ENCODE measurements at regions not wholly inside any gene's neighbourhood (a gene's known extent, or its start where the extent isn't known, plus 50 kb on each side); places are given as distances from the start of the nearest gene placed in this dataset.

DNA sequence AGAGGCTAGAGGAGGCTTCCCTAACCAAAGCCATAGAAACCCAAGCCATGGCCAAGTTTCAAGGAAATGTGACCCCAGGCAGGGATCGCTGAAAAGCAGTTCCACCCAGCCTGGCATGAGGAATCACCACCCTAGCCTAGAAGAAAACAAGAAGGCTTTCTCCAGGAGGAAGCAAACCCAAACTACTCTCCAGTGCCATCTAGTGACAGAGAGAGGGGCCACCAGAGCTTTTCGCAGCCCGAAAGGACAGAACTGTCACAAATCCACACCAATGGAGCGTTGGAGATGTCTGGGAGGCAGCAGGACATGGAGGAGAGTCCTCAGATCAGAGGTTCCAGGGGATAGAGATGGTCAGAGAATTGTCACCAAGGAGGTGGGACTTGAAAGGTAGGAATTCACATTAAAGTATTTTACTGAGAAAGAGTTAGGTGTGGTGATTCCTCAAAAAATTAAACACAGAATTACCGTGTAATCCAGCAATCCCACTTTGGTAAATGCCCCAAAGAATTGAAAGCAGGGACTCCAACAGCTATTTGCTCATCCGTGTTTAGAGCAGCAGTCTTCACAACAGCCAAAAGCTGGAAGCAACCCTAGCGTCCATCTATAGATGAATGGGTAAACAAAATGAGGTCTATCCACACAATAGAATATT lies 67.3 kb upstream of the NUP50 start:
- DNase-seq (ENCODE audit: low read depth): peak; percentile 17

DNA sequence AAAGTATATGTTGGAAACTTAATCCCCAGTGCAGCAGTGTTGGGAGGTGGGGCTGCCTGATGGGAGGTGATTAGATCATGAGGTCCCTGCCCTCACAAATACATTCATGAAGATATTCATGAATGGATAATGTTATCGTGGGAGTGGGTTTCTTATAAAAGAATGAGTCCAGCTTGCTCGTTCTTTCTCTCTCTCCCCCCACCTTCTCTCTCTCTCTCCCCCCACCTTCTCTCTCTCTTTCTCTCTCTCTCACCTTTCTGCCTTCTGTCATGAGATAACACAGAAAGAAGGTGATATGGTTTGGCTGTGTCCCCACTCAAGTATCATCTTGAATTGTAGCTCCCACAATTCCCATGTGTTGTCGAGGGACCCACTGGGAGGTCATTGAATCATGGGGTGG lies 66.7 kb upstream of the NUP50 start:
- no peak for DNase-seq (ENCODE audit: low read depth)

DNA sequence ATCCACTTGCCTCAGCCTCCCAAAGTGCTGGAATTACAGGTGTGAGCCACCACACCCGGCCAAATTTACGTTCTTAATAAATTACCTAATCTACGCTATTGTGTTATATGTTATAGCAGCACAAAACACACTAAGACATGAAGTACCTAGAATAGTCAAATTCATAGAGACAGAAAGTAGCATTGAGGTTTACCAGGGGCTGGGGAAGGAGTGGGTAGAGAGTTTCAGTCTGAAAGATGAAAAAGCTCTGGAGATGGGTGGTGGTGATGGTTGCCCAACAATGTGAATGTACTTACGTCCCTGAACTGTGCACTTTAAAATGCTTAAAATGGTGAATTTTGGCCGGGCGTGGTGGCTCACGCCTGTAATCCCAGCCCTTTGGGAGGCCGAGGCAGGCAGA lies 65.7 kb upstream of the NUP50 start:
- no peak for DNase-seq (ENCODE audit: low read depth)

DNA sequence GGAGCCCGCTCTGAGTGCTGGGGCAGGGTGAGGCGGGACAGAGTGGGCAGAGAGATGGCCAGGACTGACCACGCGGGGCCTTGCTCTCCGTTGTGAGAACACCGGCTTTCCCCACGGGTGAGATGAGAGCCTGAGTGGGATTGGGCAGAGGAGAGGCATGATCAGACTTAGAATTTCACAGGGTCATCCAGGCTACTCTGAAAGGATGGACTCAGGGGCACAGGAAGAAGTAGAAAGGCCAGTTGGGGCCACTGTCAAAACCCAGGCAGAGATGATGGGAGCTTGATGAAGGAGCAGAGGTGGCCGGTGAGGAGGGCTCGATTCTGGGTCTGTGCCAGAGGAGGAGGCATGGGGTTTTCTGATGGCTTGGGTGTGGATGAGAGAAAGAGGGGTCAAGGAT lies 63.8 kb upstream of the NUP50 start:
- no peak for DNase-seq (ENCODE audit: low read depth)

DNA sequence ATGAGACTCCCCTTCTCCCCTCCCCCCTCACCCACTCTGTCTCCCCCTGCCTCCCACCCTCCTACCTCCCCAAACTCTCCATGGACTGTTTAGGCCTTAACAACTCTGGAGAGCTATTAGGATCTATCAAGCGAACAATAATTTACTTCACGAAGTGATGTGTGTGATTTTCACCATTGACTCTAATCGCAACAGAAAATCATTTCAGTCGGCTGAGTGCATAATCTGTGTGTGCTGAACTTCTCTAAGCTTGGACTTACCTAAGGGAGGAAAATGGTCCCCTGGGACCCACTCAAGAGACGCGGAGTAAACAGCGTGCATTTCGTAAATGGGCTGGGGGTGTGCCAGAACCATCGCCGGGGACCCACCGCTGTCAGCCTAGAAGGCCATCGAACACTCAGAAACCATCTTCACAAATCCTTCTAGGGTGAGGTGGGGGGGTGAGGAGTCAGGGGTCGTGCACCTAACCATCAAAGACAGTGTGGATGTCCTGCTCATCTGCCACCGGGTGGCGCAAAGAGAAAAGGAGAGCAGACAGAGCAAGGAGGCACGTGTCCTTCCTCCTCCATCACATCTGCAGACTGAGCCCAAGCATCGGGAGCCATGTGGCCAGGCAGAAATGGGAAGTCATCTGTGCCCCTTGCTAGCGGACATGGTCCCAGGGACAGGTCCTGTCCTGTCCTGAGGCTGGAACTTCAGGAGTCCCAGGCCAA lies 62.1 kb upstream of the NUP50 start:
- no peak for DNase-seq (ENCODE audit: low read depth)

DNA sequence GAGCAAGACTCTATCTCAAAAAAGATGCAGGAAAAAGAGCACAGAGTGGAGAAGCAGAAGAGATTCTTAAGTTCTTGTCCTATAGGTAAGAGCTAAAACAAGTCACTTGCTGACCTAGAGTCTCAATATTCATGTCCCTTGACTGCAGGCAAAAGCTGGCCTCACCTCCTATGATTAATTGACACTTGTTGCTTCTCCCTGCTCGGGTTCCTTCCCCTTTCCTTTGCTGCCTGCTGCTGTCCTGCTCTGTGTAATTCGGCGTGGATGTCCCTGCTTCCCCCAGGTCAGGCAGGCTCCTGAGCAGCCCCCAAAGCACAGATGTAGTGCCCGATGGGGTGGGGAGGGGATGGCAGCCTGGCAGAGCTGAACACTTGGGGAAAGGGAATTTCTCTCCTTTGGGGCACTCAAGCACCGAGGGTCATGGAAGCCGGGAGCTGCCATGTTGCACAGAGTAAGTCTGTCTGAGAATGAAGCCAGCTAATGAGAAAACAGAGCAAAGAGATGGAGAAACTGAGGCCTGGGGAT lies 60.8 kb upstream of the NUP50 start:
- DNase-seq (ENCODE audit: low read depth): no peak

DNA sequence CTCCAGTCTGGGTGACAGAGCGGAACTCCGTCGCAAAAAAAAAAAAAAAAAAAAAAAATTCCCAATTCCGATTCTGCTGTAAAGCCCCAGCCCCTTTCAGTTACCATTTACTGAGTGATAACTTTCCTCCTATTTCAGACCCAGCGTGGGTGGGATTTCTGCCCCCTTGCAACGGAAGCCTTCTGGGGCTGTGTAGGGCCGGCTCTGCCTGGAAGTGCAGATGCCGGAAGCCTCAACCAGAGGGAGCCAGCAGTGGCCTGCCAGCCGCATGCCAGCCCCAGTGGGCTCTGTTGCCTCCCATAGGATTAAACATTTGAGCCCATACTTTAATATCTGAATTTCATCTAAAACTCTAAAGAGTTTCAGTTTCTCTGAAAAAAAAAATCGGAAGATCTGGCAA lies 60.0 kb upstream of the NUP50 start:
- no peak for DNase-seq (ENCODE audit: low read depth)

DNA sequence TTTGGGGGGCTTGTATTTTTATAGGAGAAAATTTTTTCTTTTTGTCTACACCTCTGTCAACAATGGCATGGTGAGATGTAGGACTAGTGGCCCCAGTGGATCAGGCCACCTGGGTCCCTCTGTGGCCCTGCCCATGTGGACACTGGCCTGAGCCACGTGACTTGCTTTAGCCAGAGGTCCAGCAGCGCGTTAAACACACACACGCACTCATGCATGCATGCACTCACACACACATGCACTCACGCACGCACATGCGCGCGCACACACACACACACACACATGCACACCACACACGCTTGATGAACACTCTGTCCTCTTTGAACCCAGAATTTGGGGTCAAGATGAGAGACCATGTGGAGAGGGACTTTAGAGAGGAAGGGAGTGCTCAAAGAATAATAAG lies 59.4 kb upstream of the NUP50 start:
- no peak for DNase-seq (ENCODE audit: low read depth)

DNA sequence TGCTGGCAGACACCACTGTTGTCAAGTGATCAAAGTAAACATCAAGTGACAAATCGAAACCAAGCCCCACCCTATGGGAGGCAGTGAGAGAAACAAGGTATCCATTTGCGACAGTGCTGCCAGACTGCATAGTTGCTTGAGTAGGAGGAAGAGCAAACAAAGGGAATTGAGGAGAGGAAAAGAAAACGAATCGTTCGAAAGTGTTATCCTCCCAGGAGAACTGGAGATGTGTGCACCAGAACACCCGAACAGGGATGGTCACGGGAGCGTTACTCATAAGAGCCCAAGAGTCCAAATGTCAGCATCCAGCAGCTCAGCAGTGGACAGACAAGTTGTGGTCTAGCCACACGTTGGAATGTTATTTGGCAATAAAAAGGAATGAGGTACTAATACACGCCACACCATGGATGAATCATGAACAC lies 58.4 kb upstream of the NUP50 start:
- no peak for DNase-seq (ENCODE audit: low read depth)

DNA sequence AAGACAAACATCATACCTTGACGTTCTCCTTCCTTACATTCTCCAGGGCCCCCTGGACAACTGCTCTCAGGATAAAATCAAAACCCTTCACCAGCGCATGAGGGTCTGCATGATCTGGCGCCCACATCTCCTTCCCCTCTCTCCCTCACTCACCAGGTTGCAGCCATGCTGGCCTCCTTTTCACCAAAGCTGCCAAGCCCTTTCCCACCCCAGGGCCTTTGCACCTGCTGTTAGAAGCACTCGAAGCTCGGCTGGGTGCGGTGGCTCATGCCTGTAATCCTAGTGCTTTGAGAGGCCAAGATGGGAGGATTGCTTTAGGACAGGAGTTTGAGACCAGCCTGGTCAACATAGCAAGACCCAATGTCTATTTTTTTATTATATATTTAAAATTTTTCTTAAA lies 56.1 kb upstream of the NUP50 start:
- no peak for DNase-seq (ENCODE audit: low read depth)

DNA sequence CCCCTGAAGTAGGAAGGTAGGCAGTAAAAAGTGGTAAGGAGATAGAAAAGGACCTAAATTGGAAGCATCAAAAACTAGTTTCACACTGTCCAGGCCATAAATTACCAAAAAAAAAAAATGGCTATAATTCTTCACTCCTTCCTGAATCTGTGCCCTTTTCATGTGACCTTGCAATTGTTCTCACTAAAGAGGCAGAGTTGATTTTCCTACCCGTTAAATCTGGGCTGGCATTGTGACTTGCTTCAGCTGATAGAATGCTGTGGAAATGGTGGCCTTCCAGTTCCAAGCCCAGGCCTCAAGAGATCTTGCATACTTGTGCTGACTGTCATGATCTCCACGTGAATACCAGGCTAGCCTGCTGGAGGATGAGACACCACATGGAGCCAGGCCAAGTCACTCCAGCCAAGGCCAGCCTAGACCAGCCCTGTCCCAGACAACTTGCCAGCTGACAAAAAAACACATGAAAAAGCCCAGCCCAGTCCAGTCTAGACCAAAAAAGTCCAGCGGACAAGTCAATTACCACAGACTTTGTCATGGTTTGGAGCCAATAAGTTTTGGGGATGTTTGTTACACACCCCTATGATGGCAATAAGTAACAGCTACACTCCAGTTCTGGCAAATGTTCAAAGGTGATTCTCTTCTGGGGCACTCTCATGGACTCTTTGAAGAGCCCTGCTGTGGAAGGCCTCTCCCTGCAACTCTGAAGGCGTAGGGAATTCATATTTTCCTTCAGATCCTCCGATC lies 51.4 kb upstream of the NUP50 start:
- no peak for DNase-seq (ENCODE audit: low read depth)

Measured in forelimb muscle (tissue), 1 donor.